ENCODE measurements at regions not wholly inside any gene's neighbourhood (a gene's known extent, or its start where the extent isn't known, plus 50 kb on each side); places are given as distances from the start of the nearest gene placed in this dataset.

DNA sequence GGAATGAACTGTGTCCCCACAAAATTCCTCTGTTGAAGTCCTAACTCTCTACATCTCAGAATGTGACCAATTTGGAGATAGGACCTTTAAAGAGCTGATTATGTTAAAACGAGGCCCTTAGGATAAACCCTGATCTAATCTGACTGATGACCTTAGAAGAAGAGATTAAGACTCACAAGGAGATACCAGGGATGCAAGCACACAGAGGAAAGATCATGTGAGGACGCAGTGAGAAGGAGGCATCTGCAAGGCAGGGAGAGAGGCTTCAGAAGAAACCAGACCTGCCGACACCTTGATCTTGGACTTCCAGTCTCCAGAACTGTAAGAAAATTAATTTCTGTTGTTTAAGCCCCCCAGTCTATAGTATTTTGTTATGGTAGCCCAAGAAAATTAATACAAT, 94.9 kb upstream of the ZNF800 start:
- TF ChIP-seq POLR2A (IDR thresholded peaks at IDR 0.05) (no peak), EP300 (IDR thresholded peaks at IDR 0.05; ENCODE audit: low read depth) (no peak), POLR2AphosphoS5 (IDR thresholded peaks at IDR 0.05) (no peak)
- TF ChIP-seq, protein P1, sequence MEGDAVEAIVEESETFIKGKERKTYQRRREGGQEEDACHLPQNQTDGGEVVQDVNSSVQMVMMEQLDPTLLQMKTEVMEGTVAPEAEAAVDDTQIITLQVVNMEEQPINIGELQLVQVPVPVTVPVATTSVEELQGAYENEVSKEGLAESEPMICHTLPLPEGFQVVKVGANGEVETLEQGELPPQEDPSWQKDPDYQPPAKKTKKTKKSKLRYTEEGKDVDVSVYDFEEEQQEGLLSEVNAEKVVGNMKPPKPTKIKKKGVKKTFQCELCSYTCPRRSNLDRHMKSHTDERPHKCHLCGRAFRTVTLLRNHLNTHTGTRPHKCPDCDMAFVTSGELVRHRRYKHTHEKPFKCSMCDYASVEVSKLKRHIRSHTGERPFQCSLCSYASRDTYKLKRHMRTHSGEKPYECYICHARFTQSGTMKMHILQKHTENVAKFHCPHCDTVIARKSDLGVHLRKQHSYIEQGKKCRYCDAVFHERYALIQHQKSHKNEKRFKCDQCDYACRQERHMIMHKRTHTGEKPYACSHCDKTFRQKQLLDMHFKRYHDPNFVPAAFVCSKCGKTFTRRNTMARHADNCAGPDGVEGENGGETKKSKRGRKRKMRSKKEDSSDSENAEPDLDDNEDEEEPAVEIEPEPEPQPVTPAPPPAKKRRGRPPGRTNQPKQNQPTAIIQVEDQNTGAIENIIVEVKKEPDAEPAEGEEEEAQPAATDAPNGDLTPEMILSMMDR (IDR thresholded peaks at IDR 0.05): no peak
